Heart right ventricle (tissue), 16 donors: ENCODE measurements at regions not wholly inside any gene's neighbourhood (a gene's known extent, or its start where the extent isn't known, plus 50 kb on each side); places are given as distances from the start of the nearest gene placed in this dataset.

ENCODE experiments used
- ATAC-seq, 8 donors: fragments of 200-7000 bp; cut with Tn5 transposase; one replicate each; pipeline ENCODE4 v1.9.1; 2020; ENCODE audit warnings: mild to moderate bottlenecking in 8 of 8, moderate library complexity in 8 of 8, moderate number of reproducible peaks in 1 of 8
- DNase-seq, 2 donors: peaks; one replicate each; pipeline ENCODE4 v3.0.0-alpha.2; 2020
- H3K27ac ChIP-seq, 10 donors: fragments of 200-600 bp; sonication (generic) in 2 of 10; one replicate each; pipeline versions ENCODE4 v1.5.0 to v1.8.0; 2020 to 2022; ENCODE audit warnings: mild to moderate bottlenecking in 3 of 10
- H3K27me3 ChIP-seq, 7 donors: fragments of 200-600 bp; one replicate each; pipeline ENCODE4 v1.8.0; 2021 to 2022; ENCODE audit warnings: mild to moderate bottlenecking in 2 of 7
- H3K36me3 ChIP-seq, 9 donors: fragments of 200-600 bp; sonication (generic) in 1 of 9; one replicate each; pipeline versions ENCODE4 v1.5.0 to v1.8.0; 2020 to 2022; ENCODE audit warnings: mild to moderate bottlenecking in 2 of 9
- H3K4me1 ChIP-seq, 9 donors: fragments of 200-600 bp; sonication (generic) in 1 of 9; one replicate each; pipeline versions ENCODE4 v1.5.0 to v1.8.0; 2020 to 2022; ENCODE audit warnings: mild to moderate bottlenecking in 4 of 9
- H3K4me3 ChIP-seq, 10 donors: fragments of 200-600 bp; sonication (generic) in 2 of 10; one replicate each; pipeline versions ENCODE4 v1.5.0 to v1.8.0; 2020 to 2022; ENCODE audit warnings: mild to moderate bottlenecking in 7 of 10, moderate library complexity in 2 of 10
- H3K9me3 ChIP-seq, 11 donors: fragments of 200-600 bp in 10 of 11; sonication (generic) in 2 of 11; one replicate each; pipeline versions ENCODE4 v1.5.0 to v1.8.0; 2013 to 2022; ENCODE audit warnings: mild to moderate bottlenecking in 2 of 11, control low read depth in 1 of 11, moderate library complexity in 1 of 11
- WGBS, 2 donors: extraction: QIAGEN DNeasy Blood & Tissue Kit; methylation state at CpG; one replicate each; pipeline ENCODE4 v1.1.7; 2013; ENCODE audit warnings: inconsistent platforms in 1 of 2; 5-methylcytosine and 5-hydroxymethylcytosine counted together
- intact Hi-C, 10 donors: fragments of 100-400 bp; cut with DNase I; formaldehyde crosslinking; loops; one replicate each; pipeline versions ENCODE4 v1.11.1 to v1.14.2; 2022
- TF ChIP-seq, protein P1 (sequence below), 9 donors: fragments of 200-600 bp; sonication (generic) in 2 of 9; IDR thresholded peaks; one replicate each; pipeline versions ENCODE4 v1.5.0 to v1.8.0; 2021 to 2022; ENCODE audit warnings: antibody characterized with exemption in 9 of 9, mild to moderate bottlenecking in 5 of 9, moderate library complexity in 1 of 9
- donor health status: Arrhythmogenic right ventricular cardiomyopathy.
- donor health status: ischemic (EF 13 %, LVEDD 7.1; RV severe dilation, severe dysfunction).
- donor health status: healthy with polysubstance abuse.
- donor health status: DM: no; HTN: yes; CAD: no.
- donor health status: DM: no; HTN: no; CAD: no.
- donor health status: ischemic (EF 25% LVEDD 6.9; RV normal size, moderate dysfunction).
- donor health status: ischemic (EF 25% LVEDD 5.7; RV mildly dilated, moderate dysfunction).
- donor health status: healthy.
- donor health status: DM: yes; HTN: yes; CAD: no.
- donor health status: Ischemic cardiomyopathy.
- donor health status: ischemic (EF 35%, LVEDD 5.7; RV mildly dilated, moderate dysfunction).
- donor health status: nonischemic (EF 11% LVEDD 7.7; RV severe dilation, severe dysfunction).
- donor health status: DM: yes; HTN: yes; CAD: no.
- donor health status: PGD.
- donor health status: ischemic (EF 29% LVEDD 5.4; RV normal size, mild dysfunction).
- donor health status: nonischemic (EF 23%, LVEDD 6.1; RV moderate dilation, normal function).

DNA sequence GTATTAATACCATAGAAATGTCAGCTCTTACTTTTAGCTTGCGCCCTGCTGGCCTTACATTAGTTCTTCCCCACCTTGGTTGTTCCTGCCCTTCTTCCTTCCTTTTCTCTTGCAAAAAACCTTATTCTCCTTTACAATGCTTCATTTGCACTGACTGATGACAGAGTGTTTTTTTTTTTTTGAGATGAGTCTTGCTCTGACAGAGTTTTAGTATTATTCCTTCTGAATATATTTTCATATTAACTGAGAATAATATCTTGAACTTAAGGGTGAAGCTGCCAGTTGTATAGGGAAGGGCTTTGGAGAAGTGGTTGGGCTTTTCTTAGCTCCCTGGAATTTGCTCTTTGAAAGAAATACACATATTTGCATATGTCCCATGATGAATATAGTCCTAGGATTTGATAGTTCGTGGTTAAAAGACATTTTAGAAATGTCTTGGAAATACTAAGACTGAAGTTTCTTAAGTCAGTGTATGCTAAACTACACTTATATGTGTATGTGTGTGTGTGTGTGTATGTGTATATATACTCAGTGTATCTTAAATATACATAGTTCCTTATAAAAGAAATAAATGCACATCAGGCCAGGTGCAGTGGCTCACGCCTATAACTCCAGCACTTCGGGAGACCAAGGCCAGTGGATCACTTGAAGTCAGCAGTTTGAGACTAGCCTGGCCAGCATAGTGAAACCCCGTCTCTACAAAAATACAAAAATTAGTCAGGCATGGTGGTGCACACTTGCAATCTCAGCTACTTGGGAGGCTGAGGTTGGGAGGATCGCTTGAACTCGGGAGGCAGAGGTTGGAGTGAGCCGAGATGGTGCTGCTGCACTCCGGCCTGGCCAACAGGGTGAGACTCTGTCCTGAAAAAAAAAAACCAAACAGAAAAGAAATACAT lies 216.1 kb upstream of the MYLIP start:
- Histone ChIP-seq H3K36me3 (no peaks in the 10 kb centered on the region), H3K9me3 (no peaks in the 10 kb centered on the region), H3K4me1 (peaks cover 0 to 9% (median 0%) of the 10 kb centered on the region in 9 donors), H3K27ac (no peak overlapping the region), H3K4me3 (no peak overlapping the region), H3K27me3 (no peaks in the 10 kb centered on the region)
- DNase-seq (no peak), ATAC-seq (no peak)
- intact Hi-C loops = no loop called here
- TF ChIP-seq, protein P1, sequence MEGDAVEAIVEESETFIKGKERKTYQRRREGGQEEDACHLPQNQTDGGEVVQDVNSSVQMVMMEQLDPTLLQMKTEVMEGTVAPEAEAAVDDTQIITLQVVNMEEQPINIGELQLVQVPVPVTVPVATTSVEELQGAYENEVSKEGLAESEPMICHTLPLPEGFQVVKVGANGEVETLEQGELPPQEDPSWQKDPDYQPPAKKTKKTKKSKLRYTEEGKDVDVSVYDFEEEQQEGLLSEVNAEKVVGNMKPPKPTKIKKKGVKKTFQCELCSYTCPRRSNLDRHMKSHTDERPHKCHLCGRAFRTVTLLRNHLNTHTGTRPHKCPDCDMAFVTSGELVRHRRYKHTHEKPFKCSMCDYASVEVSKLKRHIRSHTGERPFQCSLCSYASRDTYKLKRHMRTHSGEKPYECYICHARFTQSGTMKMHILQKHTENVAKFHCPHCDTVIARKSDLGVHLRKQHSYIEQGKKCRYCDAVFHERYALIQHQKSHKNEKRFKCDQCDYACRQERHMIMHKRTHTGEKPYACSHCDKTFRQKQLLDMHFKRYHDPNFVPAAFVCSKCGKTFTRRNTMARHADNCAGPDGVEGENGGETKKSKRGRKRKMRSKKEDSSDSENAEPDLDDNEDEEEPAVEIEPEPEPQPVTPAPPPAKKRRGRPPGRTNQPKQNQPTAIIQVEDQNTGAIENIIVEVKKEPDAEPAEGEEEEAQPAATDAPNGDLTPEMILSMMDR (IDR thresholded peaks at IDR 0.05) = no peak
- WGBS, 2 donors = 93 to 96% methylated on average over 9 of the region's 9 CpGs

GRCh38 chr6:15911753-15912504 lies 217.0 kb upstream of the MYLIP start:
- H3K27me3 ChIP-seq = no peaks in the 10 kb centered on the region
- TF ChIP-seq, protein P1 (IDR thresholded peaks at IDR 0.05) = no peak
- no peaks in the 10 kb centered on the region for H3K9me3 ChIP-seq
- no peak overlapping the region for H3K27ac ChIP-seq
- 83 to 88% methylated on average over 6 of the region's 6 CpGs for WGBS, 2 donors
- no peaks in the 10 kb centered on the region for H3K36me3 ChIP-seq
- peaks cover 0 to 9% (median 0%) of the 10 kb centered on the region in 9 donors for H3K4me1 ChIP-seq
- no peak for DNase-seq
- ATAC-seq = peak in 1 of 8 donors; percentile 25
- intact Hi-C loops = no loop called here
- H3K4me3 ChIP-seq = no peak overlapping the region

DNA sequence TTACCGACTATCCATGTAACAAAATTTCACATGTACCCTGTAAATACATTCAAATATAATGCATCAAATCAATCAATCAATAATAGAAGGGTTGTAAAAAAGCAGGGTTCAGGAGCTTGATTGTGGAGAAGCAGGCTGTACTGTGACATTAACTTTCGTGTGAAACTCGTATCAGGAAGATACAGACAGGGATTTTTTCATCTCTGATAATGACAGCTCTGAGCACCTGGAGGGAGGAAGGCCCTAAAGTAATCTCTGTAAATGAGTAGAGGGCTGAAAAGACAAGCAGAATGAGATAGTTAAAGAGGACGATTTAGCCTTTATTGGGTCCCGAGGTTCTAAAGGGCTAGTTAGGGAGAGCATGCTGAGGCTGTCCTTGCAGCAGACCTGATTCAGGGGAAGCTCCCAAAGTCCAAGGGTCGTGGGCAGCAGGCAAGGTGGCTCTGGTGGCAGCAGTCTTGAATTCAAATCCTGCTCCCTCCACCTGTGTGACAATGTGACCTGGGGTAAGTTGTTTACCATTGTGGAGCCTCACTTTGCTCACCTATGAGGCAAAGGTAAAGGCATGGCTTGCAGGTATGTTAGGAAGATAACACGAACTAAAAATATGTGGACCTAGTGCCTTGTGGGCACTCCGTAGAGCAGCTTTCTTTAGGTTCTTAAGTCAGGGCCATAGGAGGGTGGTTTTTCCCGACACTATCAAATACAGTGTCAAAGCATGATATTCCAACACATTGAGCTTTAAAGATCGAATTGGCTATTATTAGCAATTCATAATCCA lies 219.4 kb upstream of the MYLIP start:
- Histone ChIP-seq H3K27me3 (no peaks in the 10 kb centered on the region), H3K4me3 (no peak overlapping the region), H3K4me1 (peaks cover 0 to 15% (median 0%) of the 10 kb centered on the region in 9 donors), H3K9me3 (no peaks in the 10 kb centered on the region), H3K36me3 (no peaks in the 10 kb centered on the region), H3K27ac (no peak overlapping the region)
- ATAC-seq (no peak), DNase-seq (no peak)
- WGBS, 2 donors = 85 to 90% methylated on average over 10 of the region's 10 CpGs
- TF ChIP-seq, protein P1 (IDR thresholded peaks at IDR 0.05) = no peak
- intact Hi-C loops = no loop called here

DNA sequence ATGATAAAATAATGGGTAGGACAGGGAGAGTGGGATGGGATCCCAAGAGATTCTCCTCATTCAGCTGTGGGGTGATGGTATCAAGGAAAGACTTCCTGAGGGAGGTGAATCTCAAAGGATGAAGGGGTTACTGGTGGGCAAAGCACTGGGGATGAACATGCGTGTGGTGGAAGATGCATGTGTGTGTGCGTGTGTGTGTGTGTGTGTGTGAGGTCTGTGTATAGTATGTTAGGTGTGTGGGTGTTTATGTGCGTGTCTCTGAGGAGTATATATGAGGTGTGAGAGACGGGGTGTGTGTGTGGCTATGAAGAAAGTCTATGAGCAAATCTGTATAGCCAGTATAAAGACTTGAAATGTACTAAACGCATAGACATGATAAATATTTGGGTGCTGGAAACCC lies 220.0 kb upstream of the MYLIP start:
- Histone ChIP-seq H3K27ac (no peak overlapping the region), H3K4me1 (peaks cover 0 to 15% (median 0%) of the 10 kb centered on the region in 9 donors), H3K36me3 (no peaks in the 10 kb centered on the region), H3K27me3 (no peaks in the 10 kb centered on the region), H3K9me3 (no peaks in the 10 kb centered on the region), H3K4me3 (no peak overlapping the region)
- TF ChIP-seq, protein P1 (IDR thresholded peaks at IDR 0.05) = no peak
- WGBS, 2 donors = 90 to 94% methylated on average over 5 of the region's 5 CpGs
- ATAC-seq = no peak
- no peak for DNase-seq
- intact Hi-C loops = no loop called here
